ENCODE measurements at regions not wholly inside any gene's neighbourhood (a gene's known extent, or its start where the extent isn't known, plus 50 kb on each side); places are given as distances from the start of the nearest gene placed in this dataset.

DNA sequence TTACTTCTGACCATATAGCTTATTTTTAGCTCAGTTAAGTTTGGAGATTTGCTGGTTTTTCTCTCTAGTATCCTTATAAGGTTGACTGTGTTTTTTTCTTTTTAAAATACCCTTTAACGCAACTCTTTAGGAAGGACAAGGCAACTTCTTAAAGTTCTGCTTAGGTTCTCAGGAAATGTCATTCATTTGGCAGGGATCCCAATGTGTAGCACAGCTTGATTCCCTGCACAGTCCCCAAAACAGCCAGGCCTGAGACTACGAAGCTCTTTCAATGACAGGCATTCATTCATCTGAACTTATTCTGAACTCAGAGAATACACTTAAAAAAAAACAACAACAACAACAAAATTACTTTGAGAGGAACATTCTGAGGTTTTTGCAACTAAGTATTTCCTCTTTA lies 1765.8 kb downstream of the PCDH7 start:
- Histone ChIP-seq H2BK120ac (ENCODE audit: low read depth, low read length) (no peak overlapping the region), H4K91ac (ENCODE audit: low read length) (no peak overlapping the region), H3K18ac (ENCODE audit: low read depth in 1 of 2, low read length in 2 of 2) (no peak overlapping the region), H3K4me1 (ENCODE audit: control insufficient read depth, insufficient read depth, low read depth, low read length) (no peaks in the 10 kb centered on the region), H4K8ac (ENCODE audit: low read length) (no peak overlapping the region), H3K79me1 (replicated peaks; ENCODE audit: low read length, poor library complexity, severe bottlenecking) (no peaks in the 10 kb centered on the region), H3K4me3 (ENCODE audit: insufficient read depth in 1 of 2, low read depth in 1 of 2, low read length in 2 of 2) (no peak overlapping the region), H3K14ac (ENCODE audit: low read length in 2 of 2) (no peak overlapping the region), H3K23ac (ENCODE audit: low read length in 2 of 2) (no peak overlapping the region), H2BK15ac (ENCODE audit: low read depth, poor library complexity, severe bottlenecking) (no peak overlapping the region), H2AK5ac (ENCODE audit: low read length, severe bottlenecking) (no peak overlapping the region), H3K9ac (ENCODE audit: low read length) (no peak overlapping the region), H3K9me3 (ENCODE audit: control insufficient read depth, low read length) (no peaks in the 10 kb centered on the region), H2BK5ac (ENCODE audit: low read depth, low read length, poor library complexity, severe bottlenecking) (no peak overlapping the region), H3K27me3 (ENCODE audit: control insufficient read depth in 1 of 2, insufficient read depth in 1 of 2, low read length in 2 of 2) (no peaks in the 10 kb centered on the region), H3K36me3 (ENCODE audit: control insufficient read depth in 1 of 2, insufficient read depth in 2 of 2, low read depth in 1 of 2, low read length in 2 of 2) (no peaks in the 10 kb centered on the region), H3K4ac (ENCODE audit: low read depth in 1 of 2, low read length in 2 of 2) (no peak overlapping the region), H2BK12ac (ENCODE audit: low read length in 2 of 2) (no peak overlapping the region), H3K27ac (ENCODE audit: low read length, poor library complexity, severe bottlenecking) (no peak overlapping the region), H3K4me2 (ENCODE audit: low read length, poor library complexity, severe bottlenecking) (no peak overlapping the region), H2AFZ (ENCODE audit: low read depth, low read length) (no peak overlapping the region)
- DNase-seq: no peak
- WGBS: 63% methylated on average over 2 of the region's 2 CpGs

DNA sequence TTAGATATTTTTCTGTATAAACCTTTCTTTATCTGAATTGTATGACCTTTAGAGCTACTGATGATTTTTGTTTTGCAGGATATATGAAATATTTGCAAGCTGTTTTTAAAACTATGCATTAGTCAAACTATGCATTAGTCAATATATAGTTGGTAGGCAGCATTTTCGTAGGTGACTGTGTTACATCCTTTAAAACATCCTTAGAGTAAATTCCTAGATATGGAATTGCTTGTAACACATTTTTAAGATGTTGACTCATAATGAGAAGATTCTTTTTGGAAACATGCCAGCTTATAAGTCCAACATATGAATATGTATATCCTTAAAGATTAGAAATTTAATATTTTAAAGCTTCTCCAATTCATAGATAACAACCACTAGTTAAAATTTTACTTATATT lies 1768.5 kb downstream of the PCDH7 start:
- Histone ChIP-seq H4K8ac (ENCODE audit: low read length) (no peak overlapping the region), H3K9me3 (ENCODE audit: control insufficient read depth, low read length) (no peaks in the 10 kb centered on the region), H3K27me3 (ENCODE audit: control insufficient read depth in 1 of 2, insufficient read depth in 1 of 2, low read length in 2 of 2) (no peaks in the 10 kb centered on the region), H2BK5ac (ENCODE audit: low read depth, low read length, poor library complexity, severe bottlenecking) (no peak overlapping the region), H3K4me2 (ENCODE audit: low read length, poor library complexity, severe bottlenecking) (no peak overlapping the region), H3K4ac (ENCODE audit: low read depth in 1 of 2, low read length in 2 of 2) (no peak overlapping the region), H2BK15ac (ENCODE audit: low read depth, poor library complexity, severe bottlenecking) (no peak overlapping the region), H2BK120ac (ENCODE audit: low read depth, low read length) (no peak overlapping the region), H2AK5ac (ENCODE audit: low read length, severe bottlenecking) (no peak overlapping the region), H3K79me1 (replicated peaks; ENCODE audit: low read length, poor library complexity, severe bottlenecking) (no peaks in the 10 kb centered on the region), H3K23ac (ENCODE audit: low read length in 2 of 2) (no peak overlapping the region), H3K27ac (ENCODE audit: low read length, poor library complexity, severe bottlenecking) (no peak overlapping the region), H3K4me3 (ENCODE audit: insufficient read depth in 1 of 2, low read depth in 1 of 2, low read length in 2 of 2) (no peak overlapping the region), H2BK12ac (ENCODE audit: low read length in 2 of 2) (no peak overlapping the region), H3K36me3 (ENCODE audit: control insufficient read depth in 1 of 2, insufficient read depth in 2 of 2, low read depth in 1 of 2, low read length in 2 of 2) (no peaks in the 10 kb centered on the region), H3K14ac (ENCODE audit: low read length in 2 of 2) (no peak overlapping the region), H2AFZ (ENCODE audit: low read depth, low read length) (no peak overlapping the region), H3K18ac (ENCODE audit: low read depth in 1 of 2, low read length in 2 of 2) (no peak overlapping the region), H4K91ac (ENCODE audit: low read length) (no peak overlapping the region), H3K4me1 (ENCODE audit: control insufficient read depth, insufficient read depth, low read depth, low read length) (no peaks in the 10 kb centered on the region), H3K9ac (ENCODE audit: low read length) (no peak overlapping the region)
- peak; percentile 3 for DNase-seq
- no CpG with 5 or more reads among the region's 1 CpG for whole genome bisulfite sequencing

DNA sequence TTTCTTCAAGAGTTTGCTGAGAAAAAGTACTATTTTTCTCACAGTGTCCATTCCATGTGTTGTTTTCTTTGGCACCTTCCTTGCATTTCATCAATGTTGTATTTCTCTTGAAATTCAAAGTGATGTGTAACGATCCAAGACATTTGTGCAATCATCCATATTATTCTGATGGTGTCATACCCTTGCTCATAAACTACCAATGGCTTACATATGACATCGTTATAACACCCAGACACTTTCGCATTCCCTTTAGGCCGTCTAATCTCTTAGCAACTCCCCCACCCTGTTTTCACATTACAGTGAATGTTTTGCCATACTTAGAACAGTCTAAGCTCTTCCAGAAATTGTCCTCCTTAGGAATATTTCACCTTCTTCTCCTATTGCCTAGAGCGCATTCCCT lies 1779.0 kb downstream of the PCDH7 start:
- H3K14ac ChIP-seq (ENCODE audit: low read length in 2 of 2): no peak overlapping the region
- no peak overlapping the region for H2AFZ ChIP-seq (ENCODE audit: low read depth, low read length)
- no peak overlapping the region for H4K8ac ChIP-seq (ENCODE audit: low read length)
- H3K4me1 ChIP-seq (ENCODE audit: control insufficient read depth, insufficient read depth, low read depth, low read length): no peaks in the 10 kb centered on the region
- H2AK5ac ChIP-seq (ENCODE audit: low read length, severe bottlenecking): no peak overlapping the region
- H3K27me3 ChIP-seq (ENCODE audit: control insufficient read depth in 1 of 2, insufficient read depth in 1 of 2, low read length in 2 of 2): no peaks in the 10 kb centered on the region
- no peak overlapping the region for H3K9ac ChIP-seq (ENCODE audit: low read length)
- no peaks in the 10 kb centered on the region for H3K79me1 ChIP-seq (replicated peaks; ENCODE audit: low read length, poor library complexity, severe bottlenecking)
- H2BK5ac ChIP-seq (ENCODE audit: low read depth, low read length, poor library complexity, severe bottlenecking): no peak overlapping the region
- H3K9me3 ChIP-seq (ENCODE audit: control insufficient read depth, low read length): no peaks in the 10 kb centered on the region
- no peak overlapping the region for H2BK15ac ChIP-seq (ENCODE audit: low read depth, poor library complexity, severe bottlenecking)
- no peak overlapping the region for H2BK120ac ChIP-seq (ENCODE audit: low read depth, low read length)
- no peaks in the 10 kb centered on the region for H3K36me3 ChIP-seq (ENCODE audit: control insufficient read depth in 1 of 2, insufficient read depth in 2 of 2, low read depth in 1 of 2, low read length in 2 of 2)
- no peak overlapping the region for H3K4ac ChIP-seq (ENCODE audit: low read depth in 1 of 2, low read length in 2 of 2)
- H3K18ac ChIP-seq (ENCODE audit: low read depth in 1 of 2, low read length in 2 of 2): no peak overlapping the region
- no peak for DNase-seq
- WGBS: 89% methylated on average over 5 of the region's 5 CpGs
- H4K91ac ChIP-seq (ENCODE audit: low read length): no peak overlapping the region
- no peak overlapping the region for H3K23ac ChIP-seq (ENCODE audit: low read length in 2 of 2)
- H3K4me2 ChIP-seq (ENCODE audit: low read length, poor library complexity, severe bottlenecking): no peak overlapping the region
- H3K27ac ChIP-seq (ENCODE audit: low read length, poor library complexity, severe bottlenecking): peak overlapping the region; percentile 90
- H2BK12ac ChIP-seq (ENCODE audit: low read length in 2 of 2): no peak overlapping the region
- no peak overlapping the region for H3K4me3 ChIP-seq (ENCODE audit: insufficient read depth in 1 of 2, low read depth in 1 of 2, low read length in 2 of 2)

DNA sequence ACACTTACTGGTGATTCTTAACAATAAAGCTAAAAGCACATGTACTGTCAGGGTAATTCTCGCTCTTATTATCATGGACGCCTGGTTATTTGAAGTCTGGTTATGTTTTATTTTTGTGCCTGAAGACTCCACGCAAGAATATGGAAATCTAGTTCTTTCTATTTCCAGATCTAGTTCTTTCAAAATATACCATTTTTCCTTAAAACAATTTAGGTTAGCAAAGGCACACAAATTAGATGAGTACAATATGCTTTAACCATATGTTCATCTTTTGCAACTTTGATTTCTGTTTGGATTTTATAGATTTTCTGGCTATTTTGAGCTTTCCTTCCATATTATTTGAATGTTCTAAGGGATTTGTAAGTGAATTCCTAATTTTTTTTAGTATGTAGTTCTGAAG lies 1783.1 kb downstream of the PCDH7 start:
- no CpG with 5 or more reads among the region's 3 CpGs for WGBS

More for the DNA sequence above, 1783.1 kb downstream of the PCDH7 start:
- no peak overlapping the region for H3K4me3 ChIP-seq (ENCODE audit: insufficient read depth in 1 of 2, low read depth in 1 of 2, low read length in 2 of 2)
- no peaks in the 10 kb centered on the region for H3K9me3 ChIP-seq (ENCODE audit: control insufficient read depth, low read length)
- no peak for DNase-seq
- no peak overlapping the region for H3K9ac ChIP-seq (ENCODE audit: low read length)
- H2AK5ac ChIP-seq (ENCODE audit: low read length, severe bottlenecking): no peak overlapping the region
- H4K91ac ChIP-seq (ENCODE audit: low read length): no peak overlapping the region
- no peak overlapping the region for H3K14ac ChIP-seq (ENCODE audit: low read length in 2 of 2)
- H3K4me1 ChIP-seq (ENCODE audit: control insufficient read depth, insufficient read depth, low read depth, low read length): no peaks in the 10 kb centered on the region
- no peak overlapping the region for H2BK12ac ChIP-seq (ENCODE audit: low read length in 2 of 2)
- H3K36me3 ChIP-seq (ENCODE audit: control insufficient read depth in 1 of 2, insufficient read depth in 2 of 2, low read depth in 1 of 2, low read length in 2 of 2): no peaks in the 10 kb centered on the region
- no peak overlapping the region for H3K4ac ChIP-seq (ENCODE audit: low read depth in 1 of 2, low read length in 2 of 2)
- no peak overlapping the region for H2BK120ac ChIP-seq (ENCODE audit: low read depth, low read length)
- H2AFZ ChIP-seq (ENCODE audit: low read depth, low read length): no peak overlapping the region
- H3K18ac ChIP-seq (ENCODE audit: low read depth in 1 of 2, low read length in 2 of 2): no peak overlapping the region
- no peak overlapping the region for H3K23ac ChIP-seq (ENCODE audit: low read length in 2 of 2)
- H3K79me1 ChIP-seq (replicated peaks; ENCODE audit: low read length, poor library complexity, severe bottlenecking): no peaks in the 10 kb centered on the region
- no peak overlapping the region for H2BK5ac ChIP-seq (ENCODE audit: low read depth, low read length, poor library complexity, severe bottlenecking)
- H3K4me2 ChIP-seq (ENCODE audit: low read length, poor library complexity, severe bottlenecking): no peak overlapping the region
- H3K27me3 ChIP-seq (ENCODE audit: control insufficient read depth in 1 of 2, insufficient read depth in 1 of 2, low read length in 2 of 2): no peaks in the 10 kb centered on the region
- no peak overlapping the region for H3K27ac ChIP-seq (ENCODE audit: low read length, poor library complexity, severe bottlenecking)
- H4K8ac ChIP-seq (ENCODE audit: low read length): no peak overlapping the region
- H2BK15ac ChIP-seq (ENCODE audit: low read depth, poor library complexity, severe bottlenecking): no peak overlapping the region
